K562 (cell line): ENCODE measurements at regions not wholly inside any gene's neighbourhood (a gene's known extent, or its start where the extent isn't known, plus 50 kb on each side); places are given as distances from the start of the nearest gene placed in this dataset.

ENCODE experiments used
- ATAC-seq: fragments of 200-7000 bp; cut with Tn5 transposase; 3 replicates; pipeline ENCODE4 v1.9.1; 2020; ENCODE audit warnings: moderate library complexity
- BruUV-seq: library from RNA; stranded (reverse); fragments of 400-500 nt; replicated peaks from 2 replicates; lab custom pipeline; 2021; lab: Mats Ljungman, UMichigan
- CTCF ChIA-PET: fragments of 300-600 bp; formaldehyde crosslinking; extraction: SDS; loops from one replicate; lab custom pipeline; 2021; ENCODE audit warnings: low intra/inter-chr PET ratio; lab: Yijun Ruan, JAX
- POLR2A ChIA-PET: fragments of 300-600, 350-650 bp; sonication (Branson Sonifier 250); formaldehyde crosslinking; extraction: SDS; loops from one replicate; lab custom pipeline; 2021; ENCODE audit warnings: antibody characterized with exemption, inconsistent platforms; lab: Yijun Ruan, JAX
- DNase-seq, 4 experiments: peaks; one replicate each; pipeline versions ENCODE4 v3.0.0 to v3.0.0-alpha.2; 2011 to 2018; ENCODE audit warnings: low spot score in 3 of 4, mixed read lengths in 3 of 4; ENCODE audit errors: extremely low read depth in 1 of 4
- FAIRE-seq: peaks from 2 replicates; lab custom pipeline; 2011; peaks lifted over from hg19 to GRCh38; lab: Jason Lieb, UNC
- H2AFZ ChIP-seq: 2 replicates; pipeline ENCODE4 v1.6.0; 2011; ENCODE audit warnings: low read depth, low read length, control low read depth, inconsistent platforms
- H3K27ac ChIP-seq: fragments of 200-600 bp; 3 replicates; pipeline ENCODE4 v1.8.0; 2011; ENCODE audit warnings: low read depth, mild to moderate bottlenecking, control low read depth, inconsistent platforms, low read length, moderate library complexity, mixed read lengths; ENCODE audit errors: extremely low read depth
- H3K27me3 ChIP-seq, 2 experiments: fragments of 300-600 bp in 1 of 2; 2 replicates in 1 of 2; 3 replicates in 1 of 2; pipeline versions ENCODE4 v1.6.0 to v1.8.0; 2011; ENCODE audit warnings: inconsistent platforms in 2 of 2, low read length in 2 of 2, mild to moderate bottlenecking in 1 of 2, mixed read lengths in 1 of 2, moderate library complexity in 1 of 2; ENCODE audit not compliant: control insufficient read depth in 2 of 2, insufficient read depth in 2 of 2
- H3K36me3 ChIP-seq: fragments of 300-600 bp; 3 replicates; pipeline ENCODE4 v1.8.0; 2011; ENCODE audit warnings: mild to moderate bottlenecking, low read length, inconsistent platforms; ENCODE audit not compliant: control insufficient read depth, insufficient read depth
- H3K4me1 ChIP-seq, 2 experiments: fragments of 200-600 bp in 1 of 2; replicated peaks in 1 of 2; 2 replicates in 1 of 2; 3 replicates in 1 of 2; pipeline versions ENCODE4 v1.5.1 to v1.8.0; 2011; ENCODE audit warnings: inconsistent platforms in 2 of 2, low read length in 2 of 2, mild to moderate bottlenecking in 1 of 2, mixed read lengths in 1 of 2, moderate library complexity in 1 of 2; ENCODE audit not compliant: control insufficient read depth in 2 of 2, insufficient read depth in 2 of 2
- H3K4me2 ChIP-seq: 2 replicates; pipeline ENCODE4 v1.6.1; 2011; ENCODE audit warnings: low read length, control low read depth, inconsistent platforms, mixed read lengths; ENCODE audit not compliant: insufficient read depth
- H3K4me3 ChIP-seq: fragments of 200-600 bp; sonication (generic), shearing (Covaris generic); 2 replicates; pipeline ENCODE4 v1.5.1; 2016; ENCODE audit warnings: control low read depth, inconsistent platforms
- H3K79me2 ChIP-seq: fragments of 200-600 bp; 3 replicates; pipeline ENCODE4 v1.8.0; 2011; ENCODE audit warnings: low read length, inconsistent platforms; ENCODE audit not compliant: control insufficient read depth, insufficient read depth
- H3K9ac ChIP-seq, 2 experiments: 2 replicates each; pipeline versions ENCODE4 v1.6.0 to v1.6.1; 2011; ENCODE audit warnings: low read depth in 2 of 2, low read length in 2 of 2, control low read depth in 1 of 2, inconsistent platforms in 1 of 2, mild to moderate bottlenecking in 1 of 2, mixed read lengths in 1 of 2; ENCODE audit not compliant: insufficient read depth in 1 of 2
- H3K9me1 ChIP-seq: one replicate; pipeline ENCODE4 v1.6.0; 2011; ENCODE audit warnings: inconsistent platforms, mild to moderate bottlenecking, low read length, moderate library complexity; ENCODE audit not compliant: control insufficient read depth, insufficient read depth
- H3K9me3 ChIP-seq: replicated peaks from 2 replicates; pipeline ENCODE4 v1.5.1; 2011; ENCODE audit warnings: low read depth, low read length, inconsistent platforms; ENCODE audit not compliant: control insufficient read depth, insufficient read depth
- H4K20me1 ChIP-seq: replicated peaks from 2 replicates; pipeline ENCODE4 v1.6.1; 2011; ENCODE audit warnings: low read length, inconsistent platforms, mixed read lengths; ENCODE audit not compliant: control insufficient read depth, insufficient read depth
- ELF4 ChIP-seq: fragments of 450-650 bp; formaldehyde crosslinking; IDR thresholded peaks from 2 replicates; pipeline ENCODE4 v1.4.0; 2022; ENCODE audit warnings: missing genetic modification characterization
- FOXA3 ChIP-seq, 2 experiments: fragments of 450-650 bp in 1 of 2; sonication (generic) in 1 of 2; formaldehyde crosslinking; IDR thresholded peaks in 1 of 2; conservative IDR thresholded peaks in 1 of 2; 2 replicates each; pipeline versions ENCODE4 v1.4.0 to v1.8.0; 2020 to 2022; ENCODE audit warnings: mild to moderate bottlenecking in 2 of 2, missing genetic modification reagents in 1 of 2
- HIVEP1 ChIP-seq: fragments of 250-450 bp; sonication (Bioruptor Pico); IDR thresholded peaks from 2 replicates; pipeline ENCODE4 v1.4.0; 2020; ENCODE audit warnings: mild to moderate bottlenecking
- MEF2A ChIP-seq: IDR thresholded peaks from 2 replicates; pipeline ENCODE4 v1.6.1; 2011; ENCODE audit warnings: low read depth, mild to moderate bottlenecking, low read length, moderate library complexity; ENCODE audit not compliant: control insufficient read depth
- NFIX ChIP-seq: fragments of 250-450 bp; sonication (Bioruptor Pico); IDR thresholded peaks from 2 replicates; pipeline ENCODE4 v1.4.0; 2020; ENCODE audit warnings: low read depth, mild to moderate bottlenecking, moderate library complexity
- POLR2A ChIP-seq: fragments of 450-650 bp; conservative IDR thresholded peaks from 2 replicates; pipeline ENCODE4 v1.6.1; 2016
- TEAD1 ChIP-seq, 2 experiments: fragments of 450-650 bp in 1 of 2; sonication (generic) in 1 of 2; formaldehyde crosslinking; IDR thresholded peaks; 2 replicates each; pipeline versions ENCODE4 v1.4.0 to v1.8.0; 2020 to 2022; ENCODE audit warnings: mild to moderate bottlenecking in 2 of 2, missing genetic modification reagents in 1 of 2
- ZNF184 ChIP-seq: sonication (generic); formaldehyde crosslinking; IDR thresholded peaks from 2 replicates; pipeline ENCODE4 v1.5.0; 2020; ENCODE audit warnings: missing genetic modification reagents
- WGBS: fragments of 100-300 bp; shearing (Covaris generic); methylation state at CpG from one replicate; pipeline ENCODE4 v1.1.6; 2016; ENCODE audit warnings: low coverage, mixed read lengths; ENCODE audit not compliant: insufficient coverage; ENCODE audit errors: missing lambda C conversion rate; 5-methylcytosine and 5-hydroxymethylcytosine counted together
- in situ Hi-C: fragments of 300-500 bp; cut with MboI; formaldehyde crosslinking; loops from 4 replicates; pipeline ENCODE4 v1.15.0; 2018; ENCODE audit warnings: inconsistent platforms, mixed read lengths
- intact Hi-C: fragments of 100-400 bp; cut with micrococcal nuclease; formaldehyde crosslinking; loops from 2 replicates; pipeline ENCODE4 v1.14.2; 2022
- TF ChIP-seq, protein P1 (sequence below), 2 experiments: IDR thresholded peaks in 1 of 2; conservative IDR thresholded peaks in 1 of 2; 2 replicates each; pipeline ENCODE4 v1.6.1; 2016; ENCODE audit warnings: low read depth in 2 of 2, mild to moderate bottlenecking in 1 of 2, missing compliant biosample characterization in 1 of 2, missing genetic modification characterization in 1 of 2, moderate library complexity in 1 of 2

DNA sequence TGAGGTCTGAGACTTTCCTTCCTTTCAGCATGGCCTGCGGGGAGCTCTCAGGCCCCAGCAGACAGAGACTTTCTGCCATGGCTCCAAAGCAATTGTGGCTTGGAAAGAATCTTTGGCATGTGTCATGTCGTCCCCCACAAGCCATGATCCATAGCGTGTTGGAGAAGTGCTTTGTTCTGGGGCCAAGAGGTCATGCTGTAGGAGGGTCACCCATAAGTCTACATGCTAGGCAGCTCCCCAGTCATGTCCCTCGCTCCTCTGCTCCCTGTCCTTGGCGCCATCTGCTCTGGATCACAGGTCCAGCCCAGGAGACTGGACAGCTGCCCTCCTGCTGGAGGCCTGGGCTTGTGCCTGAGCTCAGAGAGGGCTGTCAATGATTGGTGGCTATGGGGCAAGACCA lies 78.8 kb upstream of the LCLAT1 start:
- intact Hi-C loops, result no loop called here
- DNase-seq, result no peak
- Histone ChIP-seq H3K9me1 (no peaks in the 10 kb centered on the region), H3K9ac (no peak overlapping the region)
- WGBS, result 5% methylated on average over 5 of the region's 5 CpGs
- no TSS peak for BruUV-seq
- CTCF ChIA-PET, result no interaction called here
- in situ Hi-C loops, result no loop called here
- POLR2A ChIA-PET, result interaction anchor here (0.6 kb wide), 2 partner anchors 135 to 1693 kb away, joined by 3 to 4 read pairs; no protein-coding TSS in a partner anchor
- TF ChIP-seq POLR2A (no peak), HIVEP1 (no peak), ELF4 (CRISPR knock-in tag) (no peak), MEF2A (no peak), FOXA3 (CRISPR knock-in tag; conservative IDR thresholded peaks at IDR 0.05 in 1 of 2, IDR thresholded peaks at IDR 0.05 in 1 of 2) (no peak), ZNF184 (CRISPR knock-in tag) (no peak), NFIX (CRISPR knock-in tag) (no peak), TEAD1 (CRISPR knock-in tag; IDR thresholded peaks at IDR 0.05) (no peak)
- TF ChIP-seq, protein P1, sequence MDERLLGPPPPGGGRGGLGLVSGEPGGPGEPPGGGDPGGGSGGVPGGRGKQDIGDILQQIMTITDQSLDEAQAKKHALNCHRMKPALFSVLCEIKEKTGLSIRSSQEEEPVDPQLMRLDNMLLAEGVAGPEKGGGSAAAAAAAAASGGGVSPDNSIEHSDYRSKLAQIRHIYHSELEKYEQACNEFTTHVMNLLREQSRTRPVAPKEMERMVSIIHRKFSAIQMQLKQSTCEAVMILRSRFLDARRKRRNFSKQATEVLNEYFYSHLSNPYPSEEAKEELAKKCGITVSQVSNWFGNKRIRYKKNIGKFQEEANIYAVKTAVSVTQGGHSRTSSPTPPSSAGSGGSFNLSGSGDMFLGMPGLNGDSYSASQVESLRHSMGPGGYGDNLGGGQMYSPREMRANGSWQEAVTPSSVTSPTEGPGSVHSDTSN (CRISPR knock-in tag; IDR thresholded peaks at IDR 0.05; ENCODE audit: low read depth), result no peak
- TF ChIP-seq, protein P1 (tag; conservative IDR thresholded peaks at IDR 0.05; ENCODE audit: low read depth), result no peak
- TF ChIP-seq, all 486 proteins: peak for 0
- no peak overlapping the region for H3K4me2 ChIP-seq
- peaks cover 39 to 63% of the 10 kb centered on the region in 2 experiments for H3K27me3 ChIP-seq
- no peak for FAIRE-seq
- no peaks in the 10 kb centered on the region for H4K20me1 ChIP-seq
- no peaks in the 10 kb centered on the region for H3K79me2 ChIP-seq
- ATAC-seq, result no peak
- H3K27ac ChIP-seq, result no peak overlapping the region
- H3K9me3 ChIP-seq, result no peaks in the 10 kb centered on the region
- no peak overlapping the region for H3K4me3 ChIP-seq
- H3K4me1 ChIP-seq, result no peaks in the 10 kb centered on the region
- no peaks in the 10 kb centered on the region for H3K36me3 ChIP-seq
- H2AFZ ChIP-seq, result no peak overlapping the region
